Islet of Langerhans (tissue), 1 donor: ENCODE measurements at regions not wholly inside any gene's neighbourhood (a gene's known extent, or its start where the extent isn't known, plus 50 kb on each side); places are given as distances from the start of the nearest gene placed in this dataset.

Source experiments
- FAIRE-seq: peaks from one replicate; lab custom pipeline; 2011; peaks lifted over from hg19 to GRCh38; lab: Jason Lieb, UNC

GRCh38 chr13:99892866-99893504 is 78.6 kb downstream of the ZIC5 start:
- FAIRE-seq: no peak

DNA sequence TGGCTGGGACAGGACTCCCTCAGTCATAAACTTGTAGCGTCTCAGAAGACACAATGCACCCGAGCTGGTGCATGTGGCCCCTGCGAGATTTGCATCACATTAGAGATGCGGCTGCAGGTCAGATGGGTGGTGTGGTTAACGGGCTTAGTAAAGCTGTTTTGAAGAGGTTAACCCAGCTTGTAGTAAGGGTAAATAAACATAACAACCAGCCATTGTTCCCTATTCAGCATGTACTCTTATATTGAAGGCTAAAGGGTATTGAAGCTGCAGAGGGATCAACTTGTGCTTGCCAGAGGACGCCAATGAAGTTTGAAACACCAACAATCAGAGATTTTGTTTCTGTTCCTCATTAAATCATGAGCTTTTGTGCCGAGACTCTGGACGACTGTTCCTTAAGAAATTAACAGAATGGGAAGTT is 79.4 kb downstream of the ZIC5 start:
- FAIRE-seq: no peak

GRCh38 chr13:99886706-99887105 is 84.9 kb downstream of the ZIC5 start:
- no peak for FAIRE-seq

DNA sequence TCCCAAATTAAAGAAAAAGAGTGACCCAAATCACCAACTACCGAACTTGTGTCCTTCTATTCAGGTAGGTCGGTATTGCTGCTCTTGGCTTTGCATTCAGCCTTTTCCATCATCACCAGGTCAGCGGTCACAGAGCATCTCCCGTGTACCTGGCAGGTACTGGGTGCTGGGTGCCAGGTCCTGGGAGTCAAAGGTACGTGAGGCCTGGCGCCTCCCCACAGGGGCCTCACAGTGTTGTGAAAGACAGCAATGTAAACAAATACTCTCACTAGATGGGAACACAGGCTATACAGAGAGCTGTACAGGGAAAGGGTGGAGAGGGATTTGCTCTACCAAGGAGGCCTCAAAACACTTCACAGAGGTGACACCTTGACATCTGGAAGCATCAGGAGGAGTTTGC is 86.7 kb downstream of the ZIC5 start:
- FAIRE-seq: no peak

DNA sequence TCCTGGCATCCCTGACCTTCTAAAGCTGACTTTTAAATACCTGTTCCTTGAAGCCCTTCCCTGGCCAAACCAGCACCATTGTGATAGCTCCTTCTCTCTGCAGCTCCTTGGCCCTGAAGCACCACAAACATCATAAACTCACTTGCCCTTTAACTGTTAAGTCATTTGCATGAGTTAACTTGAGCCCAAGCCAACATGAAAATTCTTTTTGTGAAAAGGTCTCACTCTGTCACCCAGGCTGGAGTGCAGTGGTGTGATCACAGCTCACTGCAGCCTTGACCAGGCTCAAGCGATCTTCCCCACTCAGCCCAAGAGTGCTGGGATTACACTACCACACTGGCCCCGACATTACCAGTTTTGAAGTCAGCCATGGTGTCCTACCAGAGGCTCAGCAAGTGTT is 87.8 kb downstream of the ZIC5 start:
- FAIRE-seq: no peak

- FAIRE-seq: no peak
Observed at GRCh38 chr13:99878921-99879610, 92.5 kb downstream of the ZIC5 start.

DNA sequence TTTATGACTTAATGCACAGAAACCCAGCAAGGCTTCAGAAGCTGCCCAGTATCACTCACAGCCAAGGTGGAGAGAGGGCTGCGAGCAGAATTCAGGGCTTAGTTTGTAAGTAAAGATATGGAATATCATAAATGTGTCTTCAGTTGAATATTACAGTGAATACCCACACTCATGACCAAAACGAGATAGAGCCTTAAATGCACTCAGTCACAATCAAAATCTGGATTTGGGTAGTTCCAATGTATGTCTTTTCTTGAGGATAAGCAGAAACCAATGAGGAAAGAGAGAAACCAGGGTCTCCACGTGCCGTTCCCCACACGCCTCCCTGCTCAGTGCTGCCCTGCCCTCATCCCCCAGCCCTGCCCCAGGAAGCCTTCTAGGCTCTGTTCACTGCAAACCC is 94.9 kb downstream of the ZIC5 start:
- FAIRE-seq: no peak

DNA sequence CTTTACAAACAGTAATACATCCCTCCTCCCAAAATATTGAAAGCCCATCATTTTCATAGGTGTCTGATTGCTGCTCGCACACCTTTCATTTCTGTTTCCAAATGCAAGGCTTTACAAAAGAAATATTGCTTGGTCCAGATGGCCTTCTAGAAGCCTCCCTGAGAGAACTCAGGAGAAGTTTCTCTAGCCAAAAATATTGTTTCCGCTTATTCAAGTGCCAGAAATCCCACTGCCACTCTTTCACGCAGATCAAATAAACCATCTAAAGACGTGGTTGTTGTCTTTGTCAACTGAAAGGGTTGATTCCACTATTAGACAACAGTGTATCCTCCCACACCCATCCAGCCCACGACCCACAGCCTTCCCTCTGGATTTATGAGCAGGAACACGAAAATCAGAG is 96.2 kb downstream of the ZIC5 start:
- no peak for FAIRE-seq

- FAIRE-seq: no peak
Observed at GRCh38 chr13:99873832-99874430, 97.6 kb downstream of the ZIC5 start.

GRCh38 chr13:99873141-99873540 is 98.4 kb downstream of the ZIC5 start:
- no peak for FAIRE-seq

DNA sequence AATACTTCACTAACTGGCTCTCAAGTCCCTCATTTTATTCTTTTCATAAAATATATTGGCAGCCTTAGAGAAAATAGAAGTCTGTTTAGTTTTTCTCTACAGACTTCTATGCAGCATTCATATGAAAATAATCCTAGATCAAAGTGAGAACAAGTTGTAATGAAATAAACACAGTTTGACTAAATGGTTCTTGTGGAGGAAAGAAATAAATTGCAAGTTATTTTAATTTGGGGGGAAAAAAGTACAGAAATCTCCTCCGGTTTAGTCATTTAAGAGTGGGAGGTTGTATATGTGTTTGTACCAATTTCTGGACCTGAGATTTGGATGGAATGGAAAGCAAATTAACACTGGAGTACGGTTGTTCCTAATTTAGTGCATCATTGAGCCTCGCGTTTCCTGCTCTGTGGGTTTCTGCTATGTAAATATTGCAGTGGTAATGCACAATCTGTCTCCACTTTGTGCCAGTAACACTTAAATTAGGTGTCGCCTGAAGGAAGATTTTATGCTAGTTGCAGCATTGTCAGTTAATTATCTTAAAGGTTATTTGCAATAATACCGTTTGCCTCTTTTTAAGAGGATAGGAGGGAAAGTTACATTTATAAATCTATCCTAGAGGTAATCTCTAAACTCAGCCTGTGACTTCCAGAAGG is 100.2 kb downstream of the ZIC5 start:
- FAIRE-seq: peak; percentile 96

GRCh38 chr13:99870541-99870940 is 101.0 kb downstream of the ZIC5 start:
- FAIRE-seq: no peak

- FAIRE-seq: no peak
Observed at GRCh38 chr13:99869830-99870229, 101.7 kb downstream of the ZIC5 start.

DNA sequence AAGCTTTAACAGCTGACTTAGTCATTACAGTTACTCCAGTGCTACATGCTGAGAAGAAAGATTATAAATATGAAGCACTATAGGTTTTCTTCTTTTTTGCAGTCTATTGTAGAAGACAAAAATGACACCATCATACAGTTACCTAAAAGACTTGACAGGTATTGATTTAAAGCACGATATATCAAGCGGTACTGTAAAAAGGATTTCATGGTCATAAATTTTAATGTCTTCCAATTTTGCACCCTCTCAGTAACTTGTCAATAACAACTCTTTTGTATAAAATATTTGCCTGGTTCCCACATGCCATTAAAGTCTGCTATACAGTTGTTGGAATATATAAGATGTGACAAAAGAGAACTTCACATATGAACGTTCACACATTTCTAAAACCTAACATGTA is 102.8 kb downstream of the ZIC5 start:
- FAIRE-seq: no peak

DNA sequence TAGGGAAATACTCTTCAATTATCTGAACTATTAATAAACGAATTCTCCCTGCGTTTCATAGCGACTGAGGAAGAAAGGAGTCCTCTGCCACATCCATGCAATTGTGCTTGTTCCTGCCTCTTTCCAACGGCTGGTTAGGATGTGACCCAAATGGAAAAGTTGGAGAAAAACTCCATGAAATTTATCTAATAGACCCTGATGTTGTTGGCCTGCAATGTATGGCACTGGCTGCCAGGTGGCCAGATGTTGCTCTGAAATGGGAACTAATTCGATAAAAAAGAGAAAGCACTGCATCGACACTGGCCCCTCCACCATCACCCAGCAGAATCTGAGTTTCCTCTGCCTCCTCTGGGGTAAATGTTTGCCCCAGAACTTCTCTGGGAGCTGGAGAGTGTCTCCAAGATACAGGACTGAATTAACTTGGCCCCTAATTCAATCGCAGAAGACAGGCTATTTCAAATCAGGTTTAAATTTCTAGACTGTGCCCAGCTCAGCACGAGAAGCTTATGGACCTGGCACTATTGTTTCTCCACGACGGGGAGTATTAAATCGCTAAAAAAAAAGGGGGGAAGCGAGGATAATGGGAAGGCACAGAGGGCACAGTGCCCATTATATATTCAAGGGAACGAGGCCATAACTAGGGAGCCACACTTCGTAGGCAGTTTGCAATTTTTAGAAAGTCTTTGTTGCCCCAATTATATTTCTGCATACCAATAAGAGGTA is 103.9 kb downstream of the ZIC5 start:
- FAIRE-seq: no peak

DNA sequence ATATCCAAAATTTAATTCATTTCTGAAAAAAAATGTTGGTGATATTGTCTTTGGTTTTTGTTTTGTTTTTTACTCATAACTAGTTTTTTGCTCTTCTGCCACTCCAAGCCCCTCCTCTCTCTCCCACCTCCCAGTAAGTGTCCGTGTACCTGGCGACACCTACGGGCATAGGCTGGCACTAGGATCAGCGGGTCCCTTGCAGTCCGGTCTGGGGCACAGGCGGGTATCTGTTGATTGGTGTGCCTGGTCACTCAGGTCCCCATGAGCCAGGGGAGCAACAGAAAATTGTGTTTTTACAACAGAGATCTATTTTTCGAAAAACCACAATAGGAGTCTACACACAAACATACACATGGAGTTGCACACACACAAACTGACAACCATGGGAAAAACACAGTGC is 104.8 kb downstream of the ZIC5 start:
- no peak for FAIRE-seq

DNA sequence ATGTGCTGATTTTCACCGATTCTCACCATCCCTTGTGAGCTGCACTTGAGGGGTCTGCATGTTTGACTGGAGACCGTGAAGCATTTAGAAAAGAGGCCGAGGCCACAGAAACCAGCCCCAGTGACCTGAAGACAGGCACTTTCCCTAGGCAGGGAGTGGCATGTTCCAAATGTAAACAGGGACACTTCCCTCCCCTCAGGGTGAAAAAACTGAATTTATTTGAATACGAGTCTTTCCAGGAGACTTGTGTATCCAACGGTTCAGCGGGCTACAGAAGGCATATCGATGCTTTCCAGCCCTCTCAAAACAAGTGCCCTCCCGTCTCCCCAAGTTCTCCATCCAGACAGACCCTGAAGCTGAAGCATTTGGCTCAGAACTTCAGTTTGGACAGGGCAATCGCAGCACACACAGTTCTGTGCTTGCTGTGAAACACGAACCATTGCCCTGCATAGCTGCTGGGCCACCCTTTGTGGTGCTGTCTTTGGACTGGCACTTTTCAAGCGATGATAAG is 106.1 kb downstream of the ZIC5 start:
- FAIRE-seq: no peak

- no peak for FAIRE-seq
Observed at GRCh38 chr13:99864627-99864990, 107.0 kb downstream of the ZIC5 start.

DNA sequence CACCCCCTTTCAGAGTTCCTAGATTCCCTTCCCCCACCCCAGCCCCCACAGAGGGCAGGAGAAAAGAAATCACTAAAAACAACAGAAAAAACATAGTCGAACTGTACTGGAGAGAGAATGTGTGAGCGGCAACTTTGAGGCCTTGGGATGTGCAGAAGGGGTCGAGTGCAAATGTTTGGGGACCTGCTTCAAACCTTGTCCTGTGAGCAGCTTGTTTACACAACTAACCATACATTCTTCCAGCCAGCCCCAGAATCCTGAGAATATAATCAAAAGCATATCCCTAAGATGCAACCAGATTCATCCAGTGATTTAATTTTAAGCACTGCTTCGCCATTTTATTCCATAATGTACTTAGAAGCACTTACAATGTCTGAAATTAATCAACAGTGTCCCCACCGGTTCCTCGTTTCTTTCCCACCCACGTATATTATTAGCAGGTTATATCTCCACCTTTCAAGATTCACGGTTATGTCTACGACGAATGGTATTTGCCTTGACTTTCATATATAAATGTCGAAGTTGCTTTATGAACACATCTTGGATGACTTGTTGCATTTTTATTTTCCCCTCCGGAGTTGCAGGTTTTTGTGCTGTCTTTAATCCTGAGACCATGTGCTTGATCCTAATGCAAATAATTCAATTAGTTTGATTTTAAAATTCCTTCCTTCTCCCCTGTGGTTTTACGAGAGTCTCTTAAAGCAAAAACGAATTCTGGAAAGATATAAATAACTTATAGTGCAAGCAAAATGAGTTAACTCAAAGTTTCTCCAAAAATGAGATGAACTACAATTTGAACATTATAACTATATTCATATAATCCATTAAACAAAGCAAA is 107.6 kb downstream of the ZIC5 start:
- no peak for FAIRE-seq

DNA sequence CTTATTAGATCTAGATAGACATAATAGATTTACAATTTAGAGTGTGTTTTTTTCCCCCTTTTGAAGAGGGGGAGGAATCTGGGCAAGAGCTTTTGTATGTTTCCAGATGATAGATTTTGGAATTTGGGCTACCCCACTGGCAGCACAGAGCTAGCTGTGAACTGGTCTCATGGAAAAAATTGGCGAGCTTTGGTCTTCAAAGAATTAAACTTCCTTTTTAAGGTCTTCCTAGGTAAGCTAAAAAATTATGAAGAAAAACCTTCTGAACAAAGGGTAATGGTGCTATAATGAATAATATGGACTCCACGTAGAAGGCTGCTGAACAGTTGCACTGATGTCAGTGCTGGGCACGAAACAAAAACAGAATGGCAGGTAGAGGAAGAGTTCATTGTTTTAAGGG is 109.3 kb downstream of the ZIC5 start:
- no peak for FAIRE-seq

DNA sequence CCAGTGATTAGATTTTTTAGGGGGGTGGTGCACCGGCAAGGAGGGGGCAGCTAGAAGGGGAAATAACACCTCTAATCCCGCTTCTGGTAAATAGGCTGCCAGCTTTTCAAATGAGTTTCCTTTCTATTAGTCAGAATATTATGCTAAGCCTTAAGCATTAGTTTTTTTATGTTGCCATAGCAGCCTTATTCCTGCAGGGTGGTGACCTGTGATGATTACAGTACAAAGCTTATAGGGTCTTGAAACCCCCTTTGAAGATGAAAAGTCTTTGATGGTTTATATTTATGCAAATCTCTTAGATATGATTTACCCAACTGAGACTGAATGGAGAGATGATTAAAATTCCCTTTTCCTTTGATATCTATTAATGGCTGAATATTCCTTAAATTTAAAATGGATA is 109.8 kb downstream of the ZIC5 start:
- no peak for FAIRE-seq

DNA sequence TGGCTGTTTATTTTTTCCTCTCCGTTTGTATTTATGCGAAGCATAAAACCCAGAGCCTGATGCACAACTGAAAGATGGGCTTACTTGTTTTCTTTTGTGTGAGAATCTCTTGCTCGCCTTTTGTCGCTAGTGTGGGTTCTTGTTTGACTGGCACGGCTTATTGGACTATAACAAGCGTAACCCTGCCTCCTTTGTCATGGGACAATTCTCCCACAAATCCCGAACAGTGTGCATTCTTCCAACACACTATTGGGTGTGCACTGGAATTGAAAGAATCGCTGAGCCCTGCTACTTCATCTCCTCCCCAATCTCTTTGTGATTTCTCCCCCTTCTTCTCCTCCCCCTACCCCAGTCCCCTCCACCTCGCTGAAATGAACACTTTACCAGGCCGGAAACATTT is 110.8 kb downstream of the ZIC5 start:
- no peak for FAIRE-seq
